ENCODE measurements at regions not wholly inside any gene's neighbourhood (a gene's known extent, or its start where the extent isn't known, plus 50 kb on each side); places are given as distances from the start of the nearest gene placed in this dataset.

DNA sequence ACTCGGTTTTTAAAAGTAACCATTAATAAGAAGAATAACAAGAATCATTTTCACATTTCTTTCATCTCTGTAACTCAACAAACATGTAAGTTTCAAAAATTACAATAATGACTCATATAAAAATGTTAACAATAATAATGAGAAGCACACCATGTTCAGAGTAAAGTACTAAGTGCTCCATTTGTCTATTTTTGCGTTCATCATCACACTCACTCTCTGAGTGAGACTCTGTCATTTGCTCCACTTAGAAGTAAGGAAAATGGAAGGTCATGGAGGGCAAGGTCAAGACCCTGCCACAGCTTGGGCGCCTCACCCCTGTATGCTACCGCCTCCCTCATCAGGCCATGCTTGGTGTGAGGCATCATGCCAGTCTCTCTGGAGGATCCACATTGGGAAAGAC is 129.9 kb downstream of the TMEM30B start:
- TF ChIP-seq, protein P1, sequence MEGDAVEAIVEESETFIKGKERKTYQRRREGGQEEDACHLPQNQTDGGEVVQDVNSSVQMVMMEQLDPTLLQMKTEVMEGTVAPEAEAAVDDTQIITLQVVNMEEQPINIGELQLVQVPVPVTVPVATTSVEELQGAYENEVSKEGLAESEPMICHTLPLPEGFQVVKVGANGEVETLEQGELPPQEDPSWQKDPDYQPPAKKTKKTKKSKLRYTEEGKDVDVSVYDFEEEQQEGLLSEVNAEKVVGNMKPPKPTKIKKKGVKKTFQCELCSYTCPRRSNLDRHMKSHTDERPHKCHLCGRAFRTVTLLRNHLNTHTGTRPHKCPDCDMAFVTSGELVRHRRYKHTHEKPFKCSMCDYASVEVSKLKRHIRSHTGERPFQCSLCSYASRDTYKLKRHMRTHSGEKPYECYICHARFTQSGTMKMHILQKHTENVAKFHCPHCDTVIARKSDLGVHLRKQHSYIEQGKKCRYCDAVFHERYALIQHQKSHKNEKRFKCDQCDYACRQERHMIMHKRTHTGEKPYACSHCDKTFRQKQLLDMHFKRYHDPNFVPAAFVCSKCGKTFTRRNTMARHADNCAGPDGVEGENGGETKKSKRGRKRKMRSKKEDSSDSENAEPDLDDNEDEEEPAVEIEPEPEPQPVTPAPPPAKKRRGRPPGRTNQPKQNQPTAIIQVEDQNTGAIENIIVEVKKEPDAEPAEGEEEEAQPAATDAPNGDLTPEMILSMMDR (IDR thresholded peaks at IDR 0.05; ENCODE audit: low read depth, low read length) = no peak

DNA sequence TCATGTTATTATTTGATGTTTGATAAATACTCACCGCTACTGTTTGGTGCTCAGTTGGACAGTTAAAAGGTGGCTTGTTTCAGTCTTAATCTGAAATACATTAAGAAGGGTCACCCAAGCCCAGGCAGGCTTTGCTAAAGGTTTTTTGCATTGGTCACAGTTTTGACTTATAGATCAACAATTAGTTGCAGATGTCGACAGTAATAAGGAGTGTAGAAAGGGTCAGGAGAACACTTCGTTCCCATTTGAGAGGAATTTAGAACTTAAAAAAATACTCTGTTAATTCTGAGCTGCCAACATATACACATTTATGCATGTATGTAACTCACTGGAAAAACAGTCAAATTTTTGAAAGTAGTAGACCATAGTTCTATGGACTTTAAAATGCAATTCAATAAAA is 130.3 kb downstream of the TMEM30B start:
- TF ChIP-seq, protein P1 (IDR thresholded peaks at IDR 0.05; ENCODE audit: low read depth, low read length) = no peak

More for the DNA sequence above, 129.9 kb downstream of the TMEM30B start:
- no peak overlapping the region for H3K4me3 ChIP-seq (ENCODE audit: low read depth, low read length)

DNA sequence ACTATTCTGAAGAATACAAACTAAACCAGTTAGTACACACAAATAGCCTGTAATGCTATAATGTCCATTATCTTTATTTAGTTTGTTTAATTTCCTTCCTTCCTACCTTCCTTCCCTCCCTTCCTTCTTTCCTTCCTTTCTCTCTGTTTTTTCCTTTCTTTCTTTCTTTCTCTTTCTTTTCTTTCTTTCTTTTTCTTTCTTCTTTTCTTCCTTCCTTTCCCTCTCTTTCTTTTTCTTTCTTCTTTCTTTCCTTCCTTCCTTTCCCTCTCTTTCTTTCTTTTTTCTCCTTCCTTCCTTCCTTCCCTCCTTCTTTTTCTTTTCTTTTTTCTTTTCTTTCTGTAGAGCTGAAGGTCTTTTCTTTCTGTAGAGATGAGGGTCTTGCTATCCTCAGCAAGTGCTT is 131.2 kb downstream of the TMEM30B start:
- no peak overlapping the region for H3K4me3 ChIP-seq (ENCODE audit: low read depth, low read length)
- TF ChIP-seq, protein P1 (IDR thresholded peaks at IDR 0.05; ENCODE audit: low read depth, low read length) = no peak

More for the DNA sequence above, 130.3 kb downstream of the TMEM30B start:
- H3K4me3 ChIP-seq (ENCODE audit: low read depth, low read length) = no peak overlapping the region

DNA sequence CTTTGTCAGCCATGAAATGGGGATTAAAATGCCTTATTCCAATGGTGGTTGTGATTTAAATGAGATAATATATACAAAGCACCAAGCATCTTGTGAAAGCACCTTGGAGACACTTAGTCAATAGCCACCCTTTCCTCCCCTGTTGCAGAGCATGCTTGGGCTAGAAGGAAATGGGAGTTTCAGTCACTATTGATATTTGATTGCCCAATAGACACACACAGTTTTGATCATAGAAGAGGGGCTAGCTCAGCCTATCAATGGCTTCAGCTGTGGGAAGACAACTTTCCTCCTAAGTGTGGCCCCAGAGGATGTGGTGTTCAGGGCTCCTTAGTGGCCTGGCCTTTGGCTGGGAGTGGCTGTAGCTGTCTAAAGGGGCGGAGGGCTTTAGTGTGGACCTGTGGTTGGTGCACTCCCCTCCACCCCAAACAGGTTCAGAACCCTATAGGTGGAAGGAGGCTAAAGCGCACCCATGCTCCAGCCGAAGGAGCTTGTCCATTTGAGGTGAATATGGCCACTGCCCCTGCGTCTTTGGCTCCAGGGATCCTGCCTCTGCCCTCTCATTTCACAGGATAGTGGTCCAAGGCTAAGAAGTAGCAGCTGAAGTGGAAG is 132.3 kb downstream of the TMEM30B start:
- TF ChIP-seq, protein P1 (IDR thresholded peaks at IDR 0.05; ENCODE audit: low read depth, low read length) = no peak
- H3K4me3 ChIP-seq (ENCODE audit: low read depth, low read length) = no peak overlapping the region

DNA sequence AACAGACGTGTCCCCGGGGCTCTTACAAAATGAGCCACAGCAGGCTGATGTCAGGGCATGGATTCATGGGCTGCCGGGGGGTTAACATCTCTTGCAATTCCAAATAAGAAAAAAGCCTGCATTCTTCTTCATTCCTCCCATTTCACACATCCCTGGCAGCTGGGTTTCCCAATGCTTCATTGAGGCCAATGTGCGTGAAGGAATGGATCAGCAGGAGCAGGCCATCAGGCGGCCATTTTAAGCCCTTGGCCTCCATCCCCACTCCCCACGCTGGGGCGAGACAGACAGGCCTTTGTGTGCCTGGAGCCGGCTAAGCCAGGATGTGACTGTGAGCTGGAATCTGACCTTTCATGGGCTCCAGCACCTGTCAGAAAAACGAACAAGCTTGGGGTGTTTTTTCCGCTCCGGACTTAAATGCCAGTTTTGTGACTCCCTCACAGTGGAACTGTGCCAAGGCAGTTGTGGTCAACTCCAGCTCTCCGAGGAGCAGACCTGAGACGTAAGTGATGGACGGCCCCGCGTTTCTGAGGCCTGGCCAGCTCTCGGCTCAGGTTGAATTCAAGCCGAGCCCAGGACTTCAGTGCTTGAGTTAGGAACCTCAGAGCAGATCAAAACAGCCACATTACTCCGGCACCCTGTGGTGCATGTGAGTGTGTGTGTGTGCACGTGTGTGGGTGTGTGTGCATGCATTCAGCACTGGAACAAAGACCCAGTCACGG is 133.1 kb downstream of the TMEM30B start:
- H3K4me3 ChIP-seq (ENCODE audit: low read depth, low read length) = no peak overlapping the region
- TF ChIP-seq, protein P1 (IDR thresholded peaks at IDR 0.05; ENCODE audit: low read depth, low read length) = no peak

DNA sequence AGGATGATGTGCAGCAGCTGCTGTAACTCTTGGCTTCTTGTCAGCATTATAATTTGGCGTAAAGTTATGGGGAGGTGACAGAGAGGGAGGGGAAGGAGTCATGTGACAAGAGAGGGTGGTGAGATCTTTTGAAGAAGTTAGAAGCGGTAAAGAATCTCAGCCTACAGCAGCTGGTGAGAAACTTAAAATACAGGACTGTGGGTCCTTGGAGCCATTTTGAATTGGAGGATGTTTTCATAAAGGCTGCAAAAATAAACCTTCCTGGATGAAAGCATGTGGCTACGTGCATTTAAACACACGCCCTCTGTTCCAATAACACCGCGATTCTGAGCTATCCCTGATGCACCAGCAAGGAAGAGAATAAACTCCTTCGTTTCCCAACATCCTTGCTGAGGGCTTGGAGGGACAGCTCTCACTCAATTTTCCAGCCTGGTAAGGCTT is 133.7 kb downstream of the TMEM30B start:
- TF ChIP-seq, protein P1 (IDR thresholded peaks at IDR 0.05; ENCODE audit: low read depth, low read length) = no peak
- H3K4me3 ChIP-seq (ENCODE audit: low read depth, low read length) = no peak overlapping the region

DNA sequence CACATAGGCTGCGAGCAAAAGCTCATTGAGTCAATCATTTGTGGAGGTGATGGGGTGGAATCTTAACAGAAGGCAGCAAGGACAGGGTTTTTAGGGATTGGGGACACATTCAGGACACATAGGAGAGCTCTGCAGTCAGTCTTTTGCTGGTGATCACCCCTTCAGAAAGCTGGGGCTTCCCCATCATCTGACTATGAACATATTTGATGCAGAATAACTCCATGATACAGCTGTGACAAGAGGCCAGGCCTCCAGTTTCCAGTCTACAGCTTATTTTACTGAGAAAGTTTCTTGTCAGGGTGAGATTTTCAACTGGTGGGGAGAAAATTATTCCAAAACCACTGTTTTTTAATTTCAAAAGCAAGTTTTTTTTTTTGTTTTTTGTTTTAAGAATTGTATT is 134.2 kb downstream of the TMEM30B start:
- no peak overlapping the region for H3K4me3 ChIP-seq (ENCODE audit: low read depth, low read length)
- TF ChIP-seq, protein P1 (IDR thresholded peaks at IDR 0.05; ENCODE audit: low read depth, low read length) = no peak
